Esophagus squamous epithelium (tissue), 5 donors: ENCODE measurements at regions not wholly inside any gene's neighbourhood (a gene's known extent, or its start where the extent isn't known, plus 50 kb on each side); places are given as distances from the start of the nearest gene placed in this dataset.

Experiments used
- DNase-seq: peaks from one replicate; lab custom pipeline; 2025; lab: John Stamatoyannopoulos, UW
- H3K27ac ChIP-seq, 4 donors: fragments of 200-600 bp; sonication (generic); one replicate each; pipeline ENCODE4 v1.5.1; 2016 to 2019; ENCODE audit warnings: mild to moderate bottlenecking in 1 of 4
- H3K27me3 ChIP-seq, 4 donors: fragments of 200-600 bp; sonication (generic); 1 replicate in 3 of 4; 2 replicates in 1 of 4; pipeline versions ENCODE4 v1.5.1 to v1.6.0; 2017 to 2021; ENCODE audit warnings: antibody characterized with exemption in 1 of 4
- H3K36me3 ChIP-seq, 3 donors: fragments of 200-600 bp; sonication (generic); one replicate each; pipeline ENCODE4 v1.5.1; 2016 to 2019
- H3K4me1 ChIP-seq, 3 donors: fragments of 200-600 bp; sonication (generic); one replicate each; pipeline ENCODE4 v1.5.1; 2017 to 2019
- H3K4me3 ChIP-seq, 4 donors: fragments of 200-600 bp; sonication (generic); 1 replicate in 3 of 4; 2 replicates in 1 of 4; pipeline ENCODE4 v1.5.1; 2016 to 2019; ENCODE audit warnings: mild to moderate bottlenecking in 2 of 4, moderate library complexity in 1 of 4
- H3K9me3 ChIP-seq, 3 donors: fragments of 200-600 bp; sonication (generic); one replicate each; pipeline ENCODE4 v1.5.1; 2016 to 2019
- POLR2A ChIP-seq, 4 donors: fragments of 450-650 bp; IDR thresholded peaks; one replicate each; pipeline ENCODE4 v1.6.1; 2017; ENCODE audit warnings: antibody characterized with exemption in 4 of 4, mild to moderate bottlenecking in 4 of 4, moderate library complexity in 3 of 4
- WGBS, 2 donors: methylation state at CpG; one replicate each; pipeline ENCODE4 v1.1.5; 2018; 5-methylcytosine and 5-hydroxymethylcytosine counted together
- intact Hi-C: fragments of 100-400 bp; cut with DNase I; formaldehyde crosslinking; loops from one replicate; pipeline ENCODE4 v1.15.0; 2022
- TF ChIP-seq, protein P1 (sequence below), 6 experiments: fragments of 450-650 bp in 4 of 6; fragments of 200-600 bp in 2 of 6; sonication (generic) in 2 of 6; IDR thresholded peaks; one replicate each; pipeline ENCODE4 v1.5.1; 2016 to 2019; ENCODE audit warnings: antibody characterized with exemption in 6 of 6, mild to moderate bottlenecking in 4 of 6, moderate library complexity in 4 of 6
- donor health status: DM: yes; HTN: yes; CAD: no.

DNA sequence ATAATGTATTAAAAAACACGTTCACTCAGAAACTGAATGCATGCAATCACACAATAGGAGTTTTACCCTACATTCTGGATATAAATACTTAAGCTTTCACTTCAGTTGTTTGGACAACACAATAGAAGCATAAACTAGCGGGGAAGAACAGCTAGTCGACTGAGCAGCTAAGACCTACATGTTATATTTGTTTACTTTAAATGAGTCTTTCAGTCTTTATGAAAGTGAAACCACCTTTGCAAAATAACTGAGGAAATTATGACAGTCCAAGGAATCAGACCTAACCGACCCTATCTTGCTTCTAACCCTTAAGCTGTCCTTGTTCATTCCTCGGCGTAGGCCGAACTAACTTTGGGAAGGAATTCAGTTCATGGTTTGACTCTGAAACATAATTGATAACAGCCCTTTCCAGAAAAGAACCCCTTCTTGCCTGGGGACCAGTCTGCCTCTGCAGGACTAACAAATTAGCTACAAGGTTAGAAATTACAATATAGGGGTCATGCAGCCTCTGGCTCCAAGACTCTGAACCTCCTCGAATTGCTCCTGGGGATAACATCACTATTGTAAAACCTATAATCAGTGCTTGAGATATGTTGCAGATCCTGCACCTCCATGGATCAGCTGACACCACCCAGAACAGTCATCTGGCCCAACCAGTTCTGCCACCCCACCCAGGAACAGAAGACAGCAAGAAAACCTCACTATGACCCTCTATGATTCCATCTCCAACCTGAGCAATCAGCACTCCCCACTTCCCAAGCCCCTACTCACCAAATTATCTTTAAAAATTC is 185.1 kb upstream of the KLF6 start:
- intact Hi-C loops: no loop called here
- no peak overlapping the region for H3K4me3 ChIP-seq
- 48 to 66% methylated on average over 8 of the region's 8 CpGs for WGBS, 2 donors
- peaks cover 3 to 41% (median 5%) of the 10 kb centered on the region in 3 donors for H3K4me1 ChIP-seq
- no peaks in the 10 kb centered on the region for H3K9me3 ChIP-seq
- TF ChIP-seq POLR2A (IDR thresholded peaks at IDR 0.05): no peak
- TF ChIP-seq, protein P1, sequence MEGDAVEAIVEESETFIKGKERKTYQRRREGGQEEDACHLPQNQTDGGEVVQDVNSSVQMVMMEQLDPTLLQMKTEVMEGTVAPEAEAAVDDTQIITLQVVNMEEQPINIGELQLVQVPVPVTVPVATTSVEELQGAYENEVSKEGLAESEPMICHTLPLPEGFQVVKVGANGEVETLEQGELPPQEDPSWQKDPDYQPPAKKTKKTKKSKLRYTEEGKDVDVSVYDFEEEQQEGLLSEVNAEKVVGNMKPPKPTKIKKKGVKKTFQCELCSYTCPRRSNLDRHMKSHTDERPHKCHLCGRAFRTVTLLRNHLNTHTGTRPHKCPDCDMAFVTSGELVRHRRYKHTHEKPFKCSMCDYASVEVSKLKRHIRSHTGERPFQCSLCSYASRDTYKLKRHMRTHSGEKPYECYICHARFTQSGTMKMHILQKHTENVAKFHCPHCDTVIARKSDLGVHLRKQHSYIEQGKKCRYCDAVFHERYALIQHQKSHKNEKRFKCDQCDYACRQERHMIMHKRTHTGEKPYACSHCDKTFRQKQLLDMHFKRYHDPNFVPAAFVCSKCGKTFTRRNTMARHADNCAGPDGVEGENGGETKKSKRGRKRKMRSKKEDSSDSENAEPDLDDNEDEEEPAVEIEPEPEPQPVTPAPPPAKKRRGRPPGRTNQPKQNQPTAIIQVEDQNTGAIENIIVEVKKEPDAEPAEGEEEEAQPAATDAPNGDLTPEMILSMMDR (IDR thresholded peaks at IDR 0.05): no peak
- H3K36me3 ChIP-seq: no peaks in the 10 kb centered on the region
- H3K27ac ChIP-seq: peak overlapping the region; percentile 47 to 64 (median 63)
- no peaks in the 10 kb centered on the region for H3K27me3 ChIP-seq
- no peak for DNase-seq

- TF ChIP-seq, protein P1 (IDR thresholded peaks at IDR 0.05): no peak
- TF ChIP-seq POLR2A (IDR thresholded peaks at IDR 0.05): no peak
- Histone ChIP-seq H3K9me3 (no peaks in the 10 kb centered on the region), H3K27me3 (no peaks in the 10 kb centered on the region), H3K27ac (no peak overlapping the region), H3K4me1 (peaks cover 3 to 41% (median 5%) of the 10 kb centered on the region in 3 donors), H3K4me3 (no peak overlapping the region), H3K36me3 (no peaks in the 10 kb centered on the region)
- 77 to 87% methylated on average over 6 of the region's 6 CpGs for WGBS, 2 donors
- intact Hi-C loops: no loop called here
- no peak for DNase-seq
These were observed 183.7 kb upstream of the KLF6 start for GRCh38 chr10:3968727-3969126.

- Histone ChIP-seq H3K4me3 (no peak overlapping the region), H3K4me1 (peaks cover 0 to 11% (median 0%) of the 10 kb centered on the region in 3 donors), H3K27me3 (no peaks in the 10 kb centered on the region), H3K9me3 (no peaks in the 10 kb centered on the region), H3K27ac (no peak overlapping the region), H3K36me3 (no peaks in the 10 kb centered on the region)
- 80 to 83% methylated on average over 3 of the region's 3 CpGs for WGBS, 2 donors
- DNase-seq: no peak
- TF ChIP-seq POLR2A (IDR thresholded peaks at IDR 0.05): no peak
- TF ChIP-seq, protein P1 (IDR thresholded peaks at IDR 0.05): no peak
- intact Hi-C loops: no loop called here
These were observed 179.5 kb upstream of the KLF6 start for GRCh38 chr10:3964516-3964915.

- Histone ChIP-seq H3K9me3 (no peaks in the 10 kb centered on the region), H3K4me1 (peaks cover 0 to 6% (median 0%) of the 10 kb centered on the region in 3 donors), H3K27ac (peak overlapping the region in 1 of 4 donors; percentile 18), H3K27me3 (no peaks in the 10 kb centered on the region), H3K36me3 (no peaks in the 10 kb centered on the region), H3K4me3 (no peak overlapping the region)
- DNase-seq: no peak
- TF ChIP-seq POLR2A (IDR thresholded peaks at IDR 0.05): no peak
- TF ChIP-seq, protein P1 (IDR thresholded peaks at IDR 0.05): no peak
- WGBS, 2 donors: 53 to 64% methylated on average over 4 of the region's 4 CpGs
- intact Hi-C loops: no loop called here
These were observed 178.2 kb upstream of the KLF6 start for GRCh38 chr10:3963191-3963673.

DNA sequence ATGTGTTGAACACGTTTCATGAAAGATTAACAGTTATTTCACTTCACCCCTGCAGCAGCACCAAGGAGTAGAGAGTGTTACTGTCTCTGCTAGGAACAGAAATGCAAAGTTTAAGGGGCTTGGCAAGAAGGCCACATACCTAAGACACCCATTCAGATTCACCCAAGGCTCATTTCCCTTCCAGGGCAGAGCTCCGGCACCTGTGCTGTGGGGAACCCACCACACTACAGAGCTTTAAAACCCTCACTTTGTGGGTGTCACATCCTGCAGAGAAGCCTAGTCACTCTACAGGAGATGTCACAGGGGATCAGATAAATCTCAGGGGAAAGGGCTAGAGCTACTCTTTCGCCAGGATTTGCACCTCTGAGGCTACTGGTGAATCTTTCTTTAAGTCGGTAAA is 176.1 kb upstream of the KLF6 start:
- no peaks in the 10 kb centered on the region for H3K9me3 ChIP-seq
- TF ChIP-seq, protein P1 (IDR thresholded peaks at IDR 0.05): no peak
- TF ChIP-seq POLR2A (IDR thresholded peaks at IDR 0.05): no peak
- DNase-seq: no peak
- intact Hi-C loops: no loop called here
- H3K27me3 ChIP-seq: no peaks in the 10 kb centered on the region
- H3K4me3 ChIP-seq: no peak overlapping the region
- H3K4me1 ChIP-seq: peaks cover 0 to 6% (median 0%) of the 10 kb centered on the region in 3 donors
- no peaks in the 10 kb centered on the region for H3K36me3 ChIP-seq
- 65 to 89% methylated on average over 3 to 4 of the region's 4 CpGs for WGBS, 2 donors
- no peak overlapping the region for H3K27ac ChIP-seq
